GM21526 (cell line): ENCODE measurements at regions not wholly inside any gene's neighbourhood (a gene's known extent, or its start where the extent isn't known, plus 50 kb on each side); places are given as distances from the start of the nearest gene placed in this dataset.
"Not testable (repeated sequence)": the region's sequence is repeated elsewhere in the genome, so short reads cannot be mapped to it uniquely, and the experiment has no call there.

ENCODE experiments used
- ATAC-seq: cut with Tn5 transposase; IDR thresholded peaks from one replicate; pipeline ENCODE4 v1.9.1; 2021; ENCODE audit warnings: moderate library complexity; ENCODE audit not compliant: unreplicated experiment, low FRiP score

DNA sequence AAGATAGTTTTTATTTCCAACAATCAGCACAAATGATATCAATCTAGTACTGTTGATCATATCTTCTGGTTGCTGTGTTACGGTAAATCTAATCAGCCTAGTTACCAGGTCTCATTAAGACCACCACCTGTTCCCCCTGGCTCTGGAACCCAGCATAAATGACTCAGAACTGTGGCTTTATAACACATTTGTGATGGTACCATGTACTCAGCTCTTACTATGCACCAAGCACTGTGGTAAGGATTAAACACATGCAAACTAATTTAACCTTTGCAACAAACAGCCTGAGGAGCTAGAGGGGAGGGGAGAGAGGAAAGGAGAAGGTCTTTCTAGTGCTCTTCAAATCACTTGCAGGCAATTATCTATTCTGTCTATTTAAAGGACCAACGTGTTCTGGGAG, 173.9 kb upstream of the LMCD1 start:
- ATAC-seq: no peak

- no peak for ATAC-seq
These were observed 172.7 kb upstream of the LMCD1 start for GRCh38 chr3:8328967-8329366.

GRCh38 chr3:8329598-8329997, 172.0 kb upstream of the LMCD1 start:
- ATAC-seq: no peak

GRCh38 chr3:8336456-8336855, 165.2 kb upstream of the LMCD1 start:
- no peak for ATAC-seq

GRCh38 chr3:8338424-8338823, 163.2 kb upstream of the LMCD1 start:
- ATAC-seq: no peak

- no peak for ATAC-seq
These were observed 159.8 kb upstream of the LMCD1 start for GRCh38 chr3:8341821-8342247.

- ATAC-seq: no peak
These were observed 158.6 kb upstream of the LMCD1 start for GRCh38 chr3:8343058-8343457.

- ATAC-seq: no peak
These were observed 156.2 kb upstream of the LMCD1 start for GRCh38 chr3:8345398-8345797.

GRCh38 chr3:8348076-8348475, 153.5 kb upstream of the LMCD1 start:
- ATAC-seq: no peak

- ATAC-seq: no peak
These were observed 149.1 kb upstream of the LMCD1 start for GRCh38 chr3:8352475-8352874.

- no peak for ATAC-seq
These were observed 148.3 kb upstream of the LMCD1 start for GRCh38 chr3:8353364-8353763.

GRCh38 chr3:8355346-8355745, 146.3 kb upstream of the LMCD1 start:
- no peak for ATAC-seq

DNA sequence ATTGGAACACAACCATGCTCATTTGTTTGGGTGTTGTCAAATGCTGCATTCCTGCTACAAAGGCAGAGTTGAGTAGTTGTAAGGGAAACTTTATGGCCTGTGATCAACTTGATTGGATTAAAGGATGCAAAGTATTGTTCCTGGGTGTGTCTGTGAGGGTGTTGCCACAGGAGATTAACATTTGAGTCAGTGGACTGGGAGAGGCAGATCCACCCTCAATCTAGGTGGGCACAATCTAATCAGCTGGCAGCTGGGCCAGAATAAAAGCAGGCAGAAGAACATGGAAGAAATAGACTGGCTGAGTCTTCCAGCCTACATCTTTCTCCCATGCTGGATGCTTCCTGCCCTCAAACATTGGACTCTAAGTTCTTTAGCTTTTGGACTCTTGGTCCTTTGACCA, 145.6 kb upstream of the LMCD1 start:
- not testable (repeated sequence) for ATAC-seq

GRCh38 chr3:8357859-8358258, 143.8 kb upstream of the LMCD1 start:
- ATAC-seq: no peak

- no peak for ATAC-seq
These were observed 142.5 kb upstream of the LMCD1 start for GRCh38 chr3:8359133-8359532.

- ATAC-seq: no peak
These were observed 138.4 kb upstream of the LMCD1 start for GRCh38 chr3:8363200-8363599.

- ATAC-seq: no peak
These were observed 136.1 kb upstream of the LMCD1 start for GRCh38 chr3:8365541-8365940.

GRCh38 chr3:8366219-8366810, 135.3 kb upstream of the LMCD1 start:
- ATAC-seq: no peak

DNA sequence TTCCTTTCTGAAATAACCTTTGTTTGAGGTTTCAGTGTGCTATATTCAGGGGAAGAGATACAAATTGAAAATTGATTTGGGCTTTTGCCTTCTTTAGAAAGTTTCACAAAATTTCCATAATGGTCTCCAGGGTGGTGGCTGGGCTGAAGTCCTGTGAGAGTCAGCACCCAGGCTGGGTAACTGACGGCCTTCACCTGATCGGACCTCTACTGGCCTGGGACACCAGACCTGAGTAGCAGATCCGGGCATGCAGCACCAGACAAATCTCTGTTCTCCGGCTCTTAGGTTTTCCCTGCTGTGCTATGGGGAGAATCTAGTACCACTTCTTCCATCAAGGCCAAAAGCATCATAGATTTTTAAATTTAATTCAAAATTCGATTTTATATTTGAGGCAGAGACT, 133.0 kb upstream of the LMCD1 start:
- ATAC-seq: no peak

DNA sequence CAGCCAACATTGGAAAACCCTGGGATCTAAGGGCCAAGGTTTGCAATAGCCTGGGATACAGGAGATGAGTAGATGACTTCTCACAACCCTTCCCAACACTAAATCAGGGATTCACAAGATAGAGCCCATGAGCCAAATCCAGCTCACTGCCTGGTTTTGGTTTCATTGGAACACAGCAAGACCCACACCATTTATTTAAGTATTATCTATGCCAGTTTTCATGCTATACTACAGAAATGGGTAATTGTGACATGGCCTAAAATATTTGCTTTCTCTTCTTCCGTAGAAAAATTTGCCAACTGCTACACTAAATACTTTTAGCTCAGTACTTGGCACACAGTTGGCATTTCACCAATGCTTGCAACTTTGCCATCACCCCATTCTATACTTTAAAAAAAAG, 132.0 kb upstream of the LMCD1 start:
- no peak for ATAC-seq

DNA sequence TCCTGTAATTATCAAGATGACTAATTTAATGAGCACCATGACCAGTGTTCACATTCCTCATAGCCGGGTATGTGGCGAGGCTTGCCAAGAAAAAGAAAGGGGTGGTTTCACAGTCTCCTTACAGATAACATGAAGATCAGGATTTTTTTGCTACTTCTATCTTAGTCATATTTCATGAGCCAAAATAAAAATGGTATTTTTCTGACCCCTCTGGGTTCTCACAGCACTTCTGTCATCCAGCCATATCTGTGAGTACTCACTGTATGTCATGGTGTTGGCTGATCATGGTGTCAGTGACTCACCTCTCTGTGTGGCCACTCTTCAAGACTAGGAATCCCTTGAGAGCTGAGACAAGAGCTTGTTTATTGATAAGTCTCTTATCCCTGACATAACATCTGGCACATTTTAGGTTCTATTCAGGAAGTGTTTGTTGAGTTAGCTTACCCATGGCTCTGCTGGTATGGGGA, 130.5 kb upstream of the LMCD1 start:
- ATAC-seq: no peak

DNA sequence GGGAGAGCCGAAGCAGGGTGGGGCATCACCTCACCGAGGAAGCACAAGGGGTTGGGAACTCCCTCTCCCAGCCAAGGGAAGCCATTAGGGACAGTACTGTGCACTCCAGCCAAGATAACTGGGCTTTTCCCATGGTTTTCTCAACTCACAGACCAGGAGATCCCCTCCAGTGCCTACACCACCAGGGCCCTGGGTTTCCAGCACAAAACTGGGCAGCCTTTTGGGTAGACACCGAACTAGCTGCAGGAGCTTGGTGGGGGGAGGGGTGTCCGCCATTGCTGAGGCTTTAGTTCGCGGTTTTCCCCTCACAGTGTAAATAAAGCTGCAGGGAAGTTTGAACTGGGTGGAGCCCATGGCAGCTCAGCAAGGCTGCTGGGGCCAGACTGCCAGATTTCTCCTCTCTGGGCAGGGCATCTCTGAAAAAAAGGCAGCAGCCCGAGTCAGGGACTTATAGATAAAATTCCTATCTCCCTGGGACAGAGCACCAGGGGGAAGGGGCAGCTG, 129.6 kb upstream of the LMCD1 start:
- no peak for ATAC-seq
